ENCODE measurements at regions not wholly inside any gene's neighbourhood (a gene's known extent, or its start where the extent isn't known, plus 50 kb on each side); places are given as distances from the start of the nearest gene placed in this dataset.
"Not testable (repeated sequence)": the region's sequence is repeated elsewhere in the genome, so short reads cannot be mapped to it uniquely, and the experiment has no call there.

DNA sequence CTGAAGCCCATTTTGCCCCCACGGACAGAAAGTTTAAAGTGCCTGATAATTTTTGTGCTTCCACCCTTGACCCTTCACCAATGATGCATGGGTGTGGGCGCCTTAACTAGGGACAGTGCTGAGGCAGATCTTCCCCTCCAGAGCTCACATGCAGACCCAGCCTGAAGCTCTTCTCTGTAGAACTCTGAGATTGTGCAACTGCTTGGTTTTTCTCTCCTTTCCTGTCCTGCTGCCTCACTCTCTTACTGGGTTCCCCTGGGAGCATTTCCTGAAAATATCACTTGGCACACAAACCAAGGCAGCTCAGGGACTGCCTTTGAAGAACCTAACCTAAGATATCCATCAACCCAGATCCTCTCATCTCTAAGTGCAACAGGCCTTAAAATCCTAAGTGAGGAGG, 220.3 kb upstream of the STT3B start:
- 64 to 76% methylated on average over 2 of the region's 2 CpGs for WGBS, 2 donors
- ATAC-seq (no peak), DNase-seq (no peak)
- no peak overlapping the region for H3K4me3 ChIP-seq
- no peaks in the 10 kb centered on the region for H3K9me3 ChIP-seq
- no peak overlapping the region for H3K27ac ChIP-seq
- no peaks in the 10 kb centered on the region for H3K27me3 ChIP-seq
- H3K36me3 ChIP-seq (replicated peaks in 1 of 2; ENCODE audit: insufficient read depth in 1 of 2, low read depth in 2 of 2), result no peaks in the 10 kb centered on the region
- intact Hi-C loops (cut with DNase I), result no loop called here
- H3K4me1 ChIP-seq, result no peaks in the 10 kb centered on the region
- TF ChIP-seq, protein P1, sequence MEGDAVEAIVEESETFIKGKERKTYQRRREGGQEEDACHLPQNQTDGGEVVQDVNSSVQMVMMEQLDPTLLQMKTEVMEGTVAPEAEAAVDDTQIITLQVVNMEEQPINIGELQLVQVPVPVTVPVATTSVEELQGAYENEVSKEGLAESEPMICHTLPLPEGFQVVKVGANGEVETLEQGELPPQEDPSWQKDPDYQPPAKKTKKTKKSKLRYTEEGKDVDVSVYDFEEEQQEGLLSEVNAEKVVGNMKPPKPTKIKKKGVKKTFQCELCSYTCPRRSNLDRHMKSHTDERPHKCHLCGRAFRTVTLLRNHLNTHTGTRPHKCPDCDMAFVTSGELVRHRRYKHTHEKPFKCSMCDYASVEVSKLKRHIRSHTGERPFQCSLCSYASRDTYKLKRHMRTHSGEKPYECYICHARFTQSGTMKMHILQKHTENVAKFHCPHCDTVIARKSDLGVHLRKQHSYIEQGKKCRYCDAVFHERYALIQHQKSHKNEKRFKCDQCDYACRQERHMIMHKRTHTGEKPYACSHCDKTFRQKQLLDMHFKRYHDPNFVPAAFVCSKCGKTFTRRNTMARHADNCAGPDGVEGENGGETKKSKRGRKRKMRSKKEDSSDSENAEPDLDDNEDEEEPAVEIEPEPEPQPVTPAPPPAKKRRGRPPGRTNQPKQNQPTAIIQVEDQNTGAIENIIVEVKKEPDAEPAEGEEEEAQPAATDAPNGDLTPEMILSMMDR (IDR thresholded peaks at IDR 0.05), result no peak
- no peak for TF ChIP-seq POLR2A (IDR thresholded peaks at IDR 0.05)

DNA sequence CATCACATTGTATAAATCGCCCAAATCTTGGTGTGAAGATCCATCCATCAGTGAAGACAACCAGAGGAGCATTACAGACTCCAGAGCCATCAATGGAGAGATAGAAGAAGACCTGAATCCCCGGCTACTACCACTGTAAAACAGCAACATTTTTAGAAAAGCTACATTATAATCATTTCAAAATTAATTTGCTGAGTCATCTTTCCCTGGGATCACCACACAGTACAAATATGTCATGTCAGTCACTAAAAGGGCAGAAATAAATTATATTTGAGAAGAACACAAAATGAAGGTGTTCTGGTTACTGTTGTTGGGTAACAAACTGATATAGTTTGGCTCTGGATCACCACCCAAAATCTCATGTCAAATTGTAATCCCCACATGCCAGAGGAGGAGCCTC, 218.5 kb upstream of the STT3B start:
- H3K4me1 ChIP-seq, result no peaks in the 10 kb centered on the region
- no peaks in the 10 kb centered on the region for H3K36me3 ChIP-seq (replicated peaks in 1 of 2; ENCODE audit: insufficient read depth in 1 of 2, low read depth in 2 of 2)
- no peak for DNase-seq
- intact Hi-C loops (cut with DNase I), result no loop called here
- 78 to 86% methylated on average over 2 of the region's 2 CpGs for WGBS, 2 donors
- H3K9me3 ChIP-seq, result no peaks in the 10 kb centered on the region
- TF ChIP-seq, protein P1 (IDR thresholded peaks at IDR 0.05), result no peak
- TF ChIP-seq POLR2A (IDR thresholded peaks at IDR 0.05), result no peak
- no peak overlapping the region for H3K4me3 ChIP-seq
- ATAC-seq, result no peak
- H3K27ac ChIP-seq, result no peak overlapping the region
- no peaks in the 10 kb centered on the region for H3K27me3 ChIP-seq

DNA sequence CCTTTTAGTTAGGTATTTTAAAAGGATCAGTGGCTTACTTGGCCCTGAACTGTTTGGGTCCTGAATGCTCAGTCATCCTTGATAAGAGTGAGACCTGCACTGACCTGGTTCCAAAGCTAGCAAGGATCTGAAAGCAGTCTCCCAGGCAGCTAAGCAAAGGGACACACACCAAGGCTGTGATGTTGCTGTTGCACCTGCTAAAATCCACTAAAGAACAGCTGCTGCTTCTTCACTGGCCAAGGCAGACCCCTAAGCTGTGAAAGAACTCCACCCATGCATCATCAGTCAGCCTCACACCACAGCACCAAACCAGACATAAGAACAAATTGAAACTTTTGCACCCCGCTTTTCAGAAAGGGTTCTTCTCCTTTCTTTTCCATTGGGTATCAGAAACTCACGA, 213.4 kb upstream of the STT3B start:
- WGBS, 2 donors, result 80 to 95% methylated on average over 2 of the region's 2 CpGs
- intact Hi-C loops (cut with DNase I), result no loop called here
- DNase-seq, result no peak

DNA sequence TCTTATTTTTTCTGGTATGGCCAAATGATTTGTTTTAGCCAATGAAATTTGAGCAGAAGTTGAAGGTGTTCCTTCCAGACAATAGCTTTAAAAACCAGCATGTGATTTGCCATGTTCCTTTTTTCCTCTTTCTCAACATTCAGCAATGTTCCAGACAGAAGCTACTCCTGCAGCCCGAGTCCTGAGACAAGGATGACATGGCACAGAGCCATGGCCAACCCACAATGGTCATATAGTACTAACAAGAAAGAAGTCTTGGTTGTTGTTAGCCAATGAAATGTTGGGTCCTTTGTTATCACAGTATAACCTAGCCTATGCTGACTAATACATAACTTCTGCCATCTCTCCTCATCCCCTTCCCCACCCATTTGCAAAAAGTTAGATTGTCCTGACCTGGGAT, 211.1 kb upstream of the STT3B start:
- intact Hi-C loops (cut with DNase I), result no loop called here
- ATAC-seq (no peak), DNase-seq (peak in 1 of 4 donors; percentile 16)
- H3K36me3 ChIP-seq (replicated peaks in 1 of 2; ENCODE audit: insufficient read depth in 1 of 2, low read depth in 2 of 2), result no peaks in the 10 kb centered on the region
- no peak for TF ChIP-seq POLR2A (IDR thresholded peaks at IDR 0.05)
- TF ChIP-seq, protein P1 (IDR thresholded peaks at IDR 0.05), result no peak
- H3K27me3 ChIP-seq, result no peaks in the 10 kb centered on the region
- H3K9me3 ChIP-seq, result no peaks in the 10 kb centered on the region
- H3K4me3 ChIP-seq, result no peak overlapping the region
- no peaks in the 10 kb centered on the region for H3K4me1 ChIP-seq
- 21 to 40% methylated on average over 1 of the region's 1 CpG for WGBS, 2 donors
- no peak overlapping the region for H3K27ac ChIP-seq

More for the DNA sequence above, 213.4 kb upstream of the STT3B start:
- H3K27me3 ChIP-seq, result no peaks in the 10 kb centered on the region
- H3K4me1 ChIP-seq, result no peaks in the 10 kb centered on the region
- TF ChIP-seq, protein P1 (IDR thresholded peaks at IDR 0.05), result no peak
- no peak for TF ChIP-seq POLR2A (IDR thresholded peaks at IDR 0.05)
- H3K27ac ChIP-seq, result no peak overlapping the region
- H3K9me3 ChIP-seq, result no peaks in the 10 kb centered on the region
- no peaks in the 10 kb centered on the region for H3K36me3 ChIP-seq (replicated peaks in 1 of 2; ENCODE audit: insufficient read depth in 1 of 2, low read depth in 2 of 2)
- H3K4me3 ChIP-seq, result no peak overlapping the region
- no peak for ATAC-seq

DNA sequence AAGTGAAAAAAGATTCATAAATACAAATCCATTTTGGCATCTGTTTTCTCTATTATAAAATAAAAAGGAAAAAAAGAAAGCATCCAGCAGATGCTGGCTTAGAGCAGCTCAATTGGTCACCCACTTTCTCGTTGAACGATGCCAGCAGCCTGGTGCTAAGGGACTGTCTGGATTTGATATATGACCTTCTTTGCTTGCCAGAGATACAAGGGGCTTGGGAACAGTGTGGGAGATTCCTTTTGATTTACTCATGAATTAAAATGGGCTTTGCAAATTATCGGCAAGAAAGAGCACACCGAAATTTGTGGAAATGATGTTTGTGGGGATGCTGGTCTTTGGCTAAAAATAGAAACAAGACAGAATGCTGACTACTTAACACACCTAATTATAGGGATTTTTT, 210.3 kb upstream of the STT3B start:
- intact Hi-C loops (cut with DNase I), result no loop called here
- H3K27me3 ChIP-seq, result no peaks in the 10 kb centered on the region
- DNase-seq (no peak), ATAC-seq (no peak)
- no peak overlapping the region for H3K4me3 ChIP-seq
- H3K36me3 ChIP-seq (replicated peaks in 1 of 2; ENCODE audit: insufficient read depth in 1 of 2, low read depth in 2 of 2), result no peaks in the 10 kb centered on the region
- H3K9me3 ChIP-seq, result no peaks in the 10 kb centered on the region
- no peak overlapping the region for H3K27ac ChIP-seq
- no peak for TF ChIP-seq POLR2A (IDR thresholded peaks at IDR 0.05)
- TF ChIP-seq, protein P1 (IDR thresholded peaks at IDR 0.05), result no peak
- 59 to 62% methylated on average over 4 of the region's 4 CpGs for WGBS, 2 donors
- H3K4me1 ChIP-seq, result no peaks in the 10 kb centered on the region

DNA sequence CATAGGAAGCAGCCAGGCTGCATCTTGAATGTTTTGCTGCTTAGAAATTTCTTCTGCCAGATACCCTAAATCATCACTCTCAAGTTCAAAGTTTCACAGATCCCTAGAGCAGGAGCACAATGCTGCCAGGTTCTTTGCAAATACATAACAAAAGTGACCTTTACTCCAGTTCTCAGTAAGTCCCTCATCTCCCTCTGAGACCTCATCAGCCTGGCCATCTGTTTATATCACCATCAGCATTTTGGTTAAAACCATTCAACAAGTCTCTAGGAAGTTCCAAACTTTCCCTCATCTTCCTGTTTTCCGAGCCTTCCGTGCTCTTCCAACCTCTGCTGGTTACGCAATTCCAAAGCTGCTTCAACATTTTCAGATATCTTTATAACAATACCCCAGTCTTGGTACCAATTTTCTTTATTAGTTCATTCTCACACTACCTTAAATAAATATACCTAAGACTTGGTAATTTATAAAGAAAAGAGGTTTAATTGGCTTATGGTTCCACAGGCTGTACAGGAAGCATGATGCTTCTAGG, 204.8 kb upstream of the STT3B start:
- ATAC-seq; H3K9me3 ChIP-seq; intact Hi-C loops (cut with DNase I); H3K27ac ChIP-seq; DNase-seq; H3K36me3 ChIP-seq (replicated peaks in 1 of 2; ENCODE audit: insufficient read depth in 1 of 2, low read depth in 2 of 2); H3K4me1 ChIP-seq; H3K4me3 ChIP-seq; H3K27me3 ChIP-seq: not testable (repeated sequence)
- WGBS, 2 donors, result 86 to 97% methylated on average over 3 of the region's 3 CpGs

Measured in body of pancreas (tissue), 4 donors.